Thoracic aorta (tissue), 2 donors: ENCODE measurements at regions not wholly inside any gene's neighbourhood (a gene's known extent, or its start where the extent isn't known, plus 50 kb on each side); places are given as distances from the start of the nearest gene placed in this dataset.
"Not testable (repeated sequence)": the region's sequence is repeated elsewhere in the genome, so short reads cannot be mapped to it uniquely, and the experiment has no call there.

Experiments used
- ATAC-seq: fragments of 150-250 bp; one replicate; pipeline ENCODE4 v1.8.0; 2017; ENCODE audit warnings: low read depth; ENCODE audit not compliant: insufficient number of reproducible peaks, low FRiP score
- DNase-seq: peaks from one replicate; pipeline ENCODE4 v3.0.0-alpha.2; 2020; ENCODE audit warnings: low spot score
- H3K27ac ChIP-seq, 2 donors: fragments of 200-600 bp; sonication (generic); 1 replicate in 1 of 2; 2 replicates in 1 of 2; pipeline ENCODE4 v1.5.1; 2016; ENCODE audit warnings: mild to moderate bottlenecking in 2 of 2, moderate library complexity in 2 of 2
- H3K27me3 ChIP-seq: fragments of 200-600 bp; sonication (generic); replicated peaks from 2 replicates; pipeline ENCODE4 v1.6.0; 2016; ENCODE audit warnings: mild to moderate bottlenecking; ENCODE audit not compliant: insufficient read depth
- H3K36me3 ChIP-seq: fragments of 200-600 bp; sonication (generic); one replicate; pipeline ENCODE4 v1.5.1; 2016
- H3K4me1 ChIP-seq, 2 donors: fragments of 200-600 bp; sonication (generic); 1 replicate in 1 of 2; 2 replicates in 1 of 2; pipeline versions ENCODE4 v1.5.1 to v1.6.0; 2016; ENCODE audit warnings: low read depth in 2 of 2, mild to moderate bottlenecking in 1 of 2; ENCODE audit not compliant: control insufficient read depth in 1 of 2
- H3K4me3 ChIP-seq: fragments of 200-600 bp; sonication (generic); 2 replicates; pipeline ENCODE4 v1.5.1; 2016; ENCODE audit warnings: mild to moderate bottlenecking
- H3K9me3 ChIP-seq: fragments of 200-600 bp; sonication (generic); 2 replicates; pipeline ENCODE4 v1.5.1; 2016
- CTCF ChIP-seq: fragments of 200-600 bp; sonication (generic); IDR thresholded peaks from one replicate; pipeline ENCODE4 v1.5.1; 2019; ENCODE audit warnings: antibody characterized with exemption

- H3K27me3 ChIP-seq, ATAC-seq, DNase-seq, H3K4me3 ChIP-seq, H3K36me3 ChIP-seq, H3K4me1 ChIP-seq, H3K27ac ChIP-seq, H3K9me3 ChIP-seq: not testable (repeated sequence)
These were observed 116.2 kb upstream of the FAM20C start for GRCh38 chr7:76202-76601.

GRCh38 chr7:76829-77395 is 115.5 kb upstream of the FAM20C start:
- H3K36me3 ChIP-seq, ATAC-seq: not testable (repeated sequence)

GRCh38 chr7:78862-79261 is 113.5 kb upstream of the FAM20C start:
- not testable (repeated sequence) for H3K27ac ChIP-seq, ATAC-seq, H3K4me1 ChIP-seq, DNase-seq, H3K9me3 ChIP-seq, H3K27me3 ChIP-seq, H3K36me3 ChIP-seq, H3K4me3 ChIP-seq

More at GRCh38 chr7:76829-77395, 115.5 kb upstream of the FAM20C start:
- not testable (repeated sequence) for H3K27ac ChIP-seq, H3K4me3 ChIP-seq, H3K27me3 ChIP-seq, DNase-seq, H3K9me3 ChIP-seq, H3K4me1 ChIP-seq

GRCh38 chr7:79400-80055 is 112.8 kb upstream of the FAM20C start:
- not testable (repeated sequence) for H3K36me3 ChIP-seq, H3K9me3 ChIP-seq, H3K27me3 ChIP-seq, H3K27ac ChIP-seq, DNase-seq, H3K4me3 ChIP-seq, ATAC-seq, H3K4me1 ChIP-seq

GRCh38 chr7:80259-81067 is 111.9 kb upstream of the FAM20C start:
- no peak for TF ChIP-seq CTCF
- DNase-seq (no peak), ATAC-seq (no peak)
- Histone ChIP-seq H3K9me3 (no peaks in the 10 kb centered on the region), H3K27ac (no peak overlapping the region), H3K36me3 (no peaks in the 10 kb centered on the region), H3K4me1 (no peaks in the 10 kb centered on the region), H3K4me3 (no peak overlapping the region), H3K27me3 (no peaks in the 10 kb centered on the region)

GRCh38 chr7:81068-81925 is 111.1 kb upstream of the FAM20C start:
- ATAC-seq (no peak), DNase-seq (no peak)
- H3K4me1 ChIP-seq, result no peaks in the 10 kb centered on the region

More at GRCh38 chr7:81068-81925, 111.1 kb upstream of the FAM20C start:
- H3K36me3 ChIP-seq, result no peaks in the 10 kb centered on the region
- H3K4me3 ChIP-seq, result no peak overlapping the region
- no peak overlapping the region for H3K27ac ChIP-seq
- H3K27me3 ChIP-seq, result no peaks in the 10 kb centered on the region
- no peaks in the 10 kb centered on the region for H3K9me3 ChIP-seq
- TF ChIP-seq CTCF, result no peak
